NB4 (cell line): ENCODE measurements at regions not wholly inside any gene's neighbourhood (a gene's known extent, or its start where the extent isn't known, plus 50 kb on each side); places are given as distances from the start of the nearest gene placed in this dataset.

Experiments
- MYC ChIP-seq: IDR thresholded peaks from 2 replicates; pipeline ENCODE4 v1.6.1; 2011; ENCODE audit warnings: low read depth, low read length
- POLR2A ChIP-seq: IDR thresholded peaks from 2 replicates; pipeline ENCODE4 v1.6.1; 2011; ENCODE audit warnings: mild to moderate bottlenecking; ENCODE audit not compliant: insufficient read length; ENCODE audit errors: extremely low read depth
- TF ChIP-seq, protein P1 (sequence below): IDR thresholded peaks from one replicate; pipeline ENCODE4 v1.5.1; 2012; ENCODE audit warnings: low read depth, low read length
- TF ChIP-seq, protein P2 (sequence below): IDR thresholded peaks from 2 replicates; pipeline ENCODE4 v1.6.1; 2011; ENCODE audit warnings: low read depth, low read length

DNA sequence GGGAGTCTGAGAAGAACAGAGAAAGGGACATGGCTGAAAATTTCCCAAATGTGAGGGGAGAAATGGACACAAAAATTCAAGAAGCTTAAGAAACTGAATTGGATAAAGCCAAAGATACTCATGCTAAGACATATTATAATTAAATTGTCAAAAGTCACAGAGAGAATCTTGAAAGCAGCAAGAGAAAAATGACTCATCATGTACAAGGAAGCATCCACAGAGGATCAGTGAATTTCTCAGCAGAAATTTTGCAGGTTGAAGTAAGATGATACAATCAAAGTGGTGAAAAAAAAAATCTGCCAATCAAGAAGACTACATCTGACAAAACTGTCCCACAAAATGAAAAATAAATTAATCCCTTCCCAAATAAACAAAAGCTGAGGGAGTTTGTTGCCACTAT is 56.8 kb downstream of the MPP7 start:
- TF ChIP-seq, protein P1, sequence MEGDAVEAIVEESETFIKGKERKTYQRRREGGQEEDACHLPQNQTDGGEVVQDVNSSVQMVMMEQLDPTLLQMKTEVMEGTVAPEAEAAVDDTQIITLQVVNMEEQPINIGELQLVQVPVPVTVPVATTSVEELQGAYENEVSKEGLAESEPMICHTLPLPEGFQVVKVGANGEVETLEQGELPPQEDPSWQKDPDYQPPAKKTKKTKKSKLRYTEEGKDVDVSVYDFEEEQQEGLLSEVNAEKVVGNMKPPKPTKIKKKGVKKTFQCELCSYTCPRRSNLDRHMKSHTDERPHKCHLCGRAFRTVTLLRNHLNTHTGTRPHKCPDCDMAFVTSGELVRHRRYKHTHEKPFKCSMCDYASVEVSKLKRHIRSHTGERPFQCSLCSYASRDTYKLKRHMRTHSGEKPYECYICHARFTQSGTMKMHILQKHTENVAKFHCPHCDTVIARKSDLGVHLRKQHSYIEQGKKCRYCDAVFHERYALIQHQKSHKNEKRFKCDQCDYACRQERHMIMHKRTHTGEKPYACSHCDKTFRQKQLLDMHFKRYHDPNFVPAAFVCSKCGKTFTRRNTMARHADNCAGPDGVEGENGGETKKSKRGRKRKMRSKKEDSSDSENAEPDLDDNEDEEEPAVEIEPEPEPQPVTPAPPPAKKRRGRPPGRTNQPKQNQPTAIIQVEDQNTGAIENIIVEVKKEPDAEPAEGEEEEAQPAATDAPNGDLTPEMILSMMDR: no peak
- TF ChIP-seq POLR2A: no peak
- TF ChIP-seq MYC: no peak
- TF ChIP-seq, protein P2, sequence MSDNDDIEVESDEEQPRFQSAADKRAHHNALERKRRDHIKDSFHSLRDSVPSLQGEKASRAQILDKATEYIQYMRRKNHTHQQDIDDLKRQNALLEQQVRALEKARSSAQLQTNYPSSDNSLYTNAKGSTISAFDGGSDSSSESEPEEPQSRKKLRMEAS: no peak
